ENCODE measurements at regions not wholly inside any gene's neighbourhood (a gene's known extent, or its start where the extent isn't known, plus 50 kb on each side); places are given as distances from the start of the nearest gene placed in this dataset.

GRCh38 chr4:121449416-121449815, 68.6 kb upstream of the QRFPR start:
- CTCF ChIA-PET (ENCODE audit: low intra/inter-chr PET ratio, low total read pairs), result no interaction called here
- no peaks in the 10 kb centered on the region for H3K9me3 ChIP-seq (ENCODE audit: low read length)
- H3K36me3 ChIP-seq (replicated peaks in 1 of 2; ENCODE audit: control insufficient read depth in 1 of 2, insufficient read depth in 2 of 2, low read length in 2 of 2), result no peaks in the 10 kb centered on the region
- H3K27me3 ChIP-seq (ENCODE audit: control insufficient read depth in 1 of 2, insufficient read depth in 2 of 2, low read length in 2 of 2), result no peaks in the 10 kb centered on the region; a peak in 1 of 5 replicates
- H4K20me1 ChIP-seq (ENCODE audit: insufficient read depth, low read length), result no peaks in the 10 kb centered on the region
- H3K4me3 ChIP-seq (replicated peaks in 1 of 3; ENCODE audit: insufficient read depth in 1 of 3, low read depth in 2 of 3, low read length in 3 of 3), result no peak overlapping the region
- intact Hi-C loops (cut with micrococcal nuclease; ENCODE audit: unreplicated experiment) (no loop called here), in situ Hi-C loops (cut with HindIII; ENCODE audit: extremely low pct_ligation_motif_present, low pct_unique_long_range_greater_than_20kb) (no loop called here)
- H3K79me2 ChIP-seq (ENCODE audit: insufficient read depth, low read length), result no peaks in the 10 kb centered on the region
- no peak overlapping the region for H3K27ac ChIP-seq (ENCODE audit: extremely low read length, insufficient read depth, low read length)
- WGBS (ENCODE audit: low lambda C conversion rate), result 11% methylated on average over 1 of the region's 1 CpG
- no peak for FAIRE-seq
- H3K9ac ChIP-seq (ENCODE audit: insufficient read depth, low read depth, low read length), result no peak overlapping the region
- H3K4me1 ChIP-seq (ENCODE audit: insufficient read depth, low read length), result peaks cover 8% of the 10 kb centered on the region
- TF ChIP-seq ZNF556 (CRISPR knock-in tag; IDR thresholded peaks at IDR 0.05; ENCODE audit: borderline replicate concordance) (no peak), ZNF816 (CRISPR knock-in tag; IDR thresholded peaks at IDR 0.05; ENCODE audit: borderline replicate concordance) (no peak), GMEB1 (CRISPR knock-in tag; IDR thresholded peaks at IDR 0.05; ENCODE audit: borderline replicate concordance) (no peak), ZNF557 (CRISPR knock-in tag; IDR thresholded peaks at IDR 0.05) (no peak), CBX5 (CRISPR knock-in tag; IDR thresholded peaks at IDR 0.05; ENCODE audit: borderline replicate concordance) (no peak), AKAP8 (CRISPR knock-in tag; IDR thresholded peaks at IDR 0.05) (no peak), SNAI1 (CRISPR knock-in tag; IDR thresholded peaks at IDR 0.05; ENCODE audit: borderline replicate concordance) (no peak), FOXM1 (CRISPR knock-in tag; IDR thresholded peaks at IDR 0.05) (no peak), ZNF101 (CRISPR knock-in tag; IDR thresholded peaks at IDR 0.05; ENCODE audit: borderline replicate concordance, low read depth) (no peak), ZNF740 (CRISPR knock-in tag; IDR thresholded peaks at IDR 0.05) (no peak), U2AF2 (IDR thresholded peaks at IDR 0.05; ENCODE audit: low read depth, low read length) (no peak), SRSF1 (optimal IDR thresholded peaks at IDR 0.05; ENCODE audit: low read depth, low read length) (no peak), ZFP36L2 (CRISPR knock-in tag; IDR thresholded peaks at IDR 0.05) (no peak), ZNF674 (CRISPR knock-in tag; IDR thresholded peaks at IDR 0.05; ENCODE audit: low read depth) (no peak), NRL (CRISPR knock-in tag; IDR thresholded peaks at IDR 0.05; ENCODE audit: borderline replicate concordance) (no peak), ASH2L (IDR thresholded peaks at IDR 0.05; ENCODE audit: insufficient read length, low read depth, low read length) (no peak), ZBTB21 (CRISPR knock-in tag; IDR thresholded peaks at IDR 0.05) (no peak), ZFP41 (CRISPR knock-in tag; IDR thresholded peaks at IDR 0.05; ENCODE audit: borderline replicate concordance) (no peak)
- no TSS peak for BruUV-seq (replicated peaks)
- POLR2A ChIA-PET, result no interaction called here
- ATAC-seq, result no peak
- H3K4me2 ChIP-seq (ENCODE audit: low read depth, low read length), result no peak overlapping the region
- no peak for DNase-seq (ENCODE audit: low spot score)
- no peak overlapping the region for H2AFZ ChIP-seq (ENCODE audit: low read length)
